Endothelial cell (in vitro differentiated cells): ENCODE measurements at regions not wholly inside any gene's neighbourhood (a gene's known extent, or its start where the extent isn't known, plus 50 kb on each side); places are given as distances from the start of the nearest gene placed in this dataset.

Experiments
- DNase-seq: peaks from one replicate; pipeline ENCODE4 v3.0.0; 2021; ENCODE audit warnings: low spot score
- H3K27ac Mint-ChIP-seq: one replicate; pipeline ENCODE4 v1.8.0; 2021; ENCODE audit warnings: mixed read lengths, inconsistent platforms; ENCODE audit not compliant: unreplicated experiment
- H3K27me3 Mint-ChIP-seq: one replicate; pipeline ENCODE4 v1.8.0; 2021; ENCODE audit warnings: mild to moderate bottlenecking, moderate library complexity, mixed read lengths, inconsistent platforms; ENCODE audit not compliant: unreplicated experiment
- H3K36me3 Mint-ChIP-seq: one replicate; pipeline ENCODE4 v1.8.0; 2021; ENCODE audit warnings: mild to moderate bottlenecking, low read depth, mixed read lengths, inconsistent platforms; ENCODE audit not compliant: unreplicated experiment
- H3K4me1 Mint-ChIP-seq: one replicate; pipeline ENCODE4 v1.8.0; 2021; ENCODE audit warnings: mild to moderate bottlenecking, mixed read lengths, inconsistent platforms; ENCODE audit not compliant: unreplicated experiment
- H3K4me3 Mint-ChIP-seq: one replicate; pipeline ENCODE4 v1.8.0; 2021; ENCODE audit warnings: mild to moderate bottlenecking, mixed read lengths, inconsistent platforms; ENCODE audit not compliant: unreplicated experiment
- H3K9me3 Mint-ChIP-seq: one replicate; pipeline ENCODE4 v1.8.0; 2021; ENCODE audit warnings: mixed read lengths, inconsistent platforms; ENCODE audit not compliant: unreplicated experiment
- CTCF ChIP-seq: fragments of 200-600 bp; sonication (generic); IDR thresholded peaks from one replicate; pipeline ENCODE4 v1.5.0; 2021; ENCODE audit warnings: antibody characterized with exemption; ENCODE audit not compliant: unreplicated experiment

GRCh38 chr17:68775969-68776368, 174.8 kb upstream of the FAM20A start:
- no peak for TF ChIP-seq CTCF
- H3K36me3 Mint-ChIP-seq: no peaks in the 10 kb centered on the region
- DNase-seq: no peak
- H3K4me3 Mint-ChIP-seq: no peak overlapping the region
- H3K4me1 Mint-ChIP-seq: peaks cover 21% of the 10 kb centered on the region
- H3K27ac Mint-ChIP-seq: no peak overlapping the region
- H3K27me3 Mint-ChIP-seq: no peaks in the 10 kb centered on the region
- no peaks in the 10 kb centered on the region for H3K9me3 Mint-ChIP-seq

DNA sequence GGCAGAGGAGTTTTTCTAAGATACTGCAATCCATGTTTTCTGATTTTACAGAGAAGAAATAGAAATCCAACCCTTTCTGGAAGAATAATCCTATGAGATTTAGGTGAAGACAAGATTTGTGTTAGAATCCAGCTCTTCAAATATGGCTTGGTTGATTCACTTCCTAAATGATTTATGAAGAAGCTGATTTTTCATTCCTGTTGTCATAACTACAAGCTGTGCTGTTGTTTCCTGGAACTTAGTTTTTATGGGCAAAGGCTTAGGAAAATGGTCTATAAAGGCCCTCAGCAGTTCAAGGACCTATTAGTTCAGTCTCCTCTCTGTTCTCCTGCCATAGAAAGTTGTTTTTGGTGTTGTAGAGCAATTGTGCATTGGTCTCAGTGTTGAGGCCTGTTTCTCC, 174.2 kb upstream of the FAM20A start:
- Mint-ChIP-seq H3K27me3 (no peaks in the 10 kb centered on the region), H3K36me3 (no peaks in the 10 kb centered on the region), H3K4me3 (no peak overlapping the region), H3K27ac (no peak overlapping the region), H3K4me1 (peaks cover 21% of the 10 kb centered on the region), H3K9me3 (no peaks in the 10 kb centered on the region)
- no peak for DNase-seq
- TF ChIP-seq CTCF: no peak

DNA sequence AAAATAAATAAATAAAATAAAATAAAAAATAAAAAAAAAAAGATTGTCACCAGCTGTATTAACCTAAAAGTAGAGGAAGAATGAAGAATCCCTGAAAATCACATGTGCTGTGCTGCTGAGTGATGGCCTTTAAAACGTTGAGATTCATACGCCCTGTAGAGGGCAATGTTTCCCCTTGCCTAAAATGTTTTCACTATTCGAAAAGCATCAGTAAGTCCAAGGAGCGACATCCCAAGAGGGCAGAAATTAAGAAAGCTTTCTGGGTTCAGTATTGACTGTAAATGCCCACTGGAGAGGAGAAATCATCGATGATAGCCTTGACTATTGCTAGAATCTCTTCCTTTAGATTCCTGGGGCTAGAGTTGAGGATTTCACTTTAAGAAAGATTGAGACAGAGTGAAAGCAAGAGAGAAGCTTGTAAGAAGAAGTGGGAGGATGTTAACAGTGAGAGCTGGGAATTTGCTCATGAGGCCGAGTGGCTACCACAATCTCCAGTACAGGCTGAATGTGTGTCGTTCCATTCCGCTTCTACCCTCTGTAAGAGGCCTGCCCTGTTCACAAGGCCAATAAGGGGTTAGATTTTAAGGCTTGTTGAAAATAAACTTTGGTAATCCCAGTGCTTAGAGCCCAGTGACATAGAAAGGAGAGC, 170.8 kb upstream of the FAM20A start:
- no peak for DNase-seq
- Mint-ChIP-seq H3K4me3 (no peak overlapping the region), H3K4me1 (peaks cover 10% of the 10 kb centered on the region), H3K9me3 (no peaks in the 10 kb centered on the region), H3K27ac (no peak overlapping the region), H3K27me3 (no peaks in the 10 kb centered on the region), H3K36me3 (no peaks in the 10 kb centered on the region)
- peak; percentile 44 for TF ChIP-seq CTCF

GRCh38 chr17:68768804-68769203, 167.6 kb upstream of the FAM20A start:
- H3K9me3 Mint-ChIP-seq: no peaks in the 10 kb centered on the region
- H3K4me1 Mint-ChIP-seq: peaks cover 10% of the 10 kb centered on the region
- no peaks in the 10 kb centered on the region for H3K36me3 Mint-ChIP-seq
- no peak for DNase-seq
- no peak overlapping the region for H3K4me3 Mint-ChIP-seq
- TF ChIP-seq CTCF: no peak
- H3K27ac Mint-ChIP-seq: no peak overlapping the region
- no peaks in the 10 kb centered on the region for H3K27me3 Mint-ChIP-seq

GRCh38 chr17:68766640-68767039, 165.5 kb upstream of the FAM20A start:
- Mint-ChIP-seq H3K4me3 (no peak overlapping the region), H3K27me3 (no peaks in the 10 kb centered on the region), H3K4me1 (peaks cover 7% of the 10 kb centered on the region), H3K27ac (no peak overlapping the region), H3K9me3 (no peaks in the 10 kb centered on the region), H3K36me3 (no peaks in the 10 kb centered on the region)
- TF ChIP-seq CTCF: no peak
- no peak for DNase-seq
